Panc1 (cell line): ENCODE measurements at regions not wholly inside any gene's neighbourhood (a gene's known extent, or its start where the extent isn't known, plus 50 kb on each side); places are given as distances from the start of the nearest gene placed in this dataset.

Experiments used
- ATAC-seq: fragments of 200-7000 bp; cut with Tn5 transposase; 2 replicates; pipeline ENCODE4 v1.9.1; 2020; ENCODE audit warnings: mild to moderate bottlenecking, moderate library complexity
- BruUV-seq: library from RNA; stranded (reverse); fragments of 400-500 nt; replicated peaks from 2 replicates; lab custom pipeline; 2021; lab: Mats Ljungman, UMichigan
- CTCF ChIA-PET: fragments of 300-600 bp; sonication (Branson Sonifier 250); formaldehyde crosslinking; loops from one replicate; lab custom pipeline; 2022; ENCODE audit warnings: antibody characterized with exemption; lab: Charles Lee
- POLR2A ChIA-PET: fragments of 300-600 bp; sonication (Branson Sonifier 250); formaldehyde crosslinking; loops from one replicate; lab custom pipeline; 2022; ENCODE audit warnings: antibody characterized with exemption; lab: Charles Lee
- DNase-seq: peaks from one replicate; pipeline ENCODE4 v3.0.0-alpha.2; 2010; ENCODE audit warnings: low read depth, low spot score
- H3K27ac ChIP-seq: 2 replicates; pipeline ENCODE4 v1.5.1; 2011; ENCODE audit warnings: mild to moderate bottlenecking, low read length, inconsistent platforms
- H3K27me3 ChIP-seq: fragments of 200-500 bp; sonication (Bioruptor generic); 2 replicates; pipeline ENCODE4 v1.6.0; 2014; ENCODE audit warnings: low read length, inconsistent platforms; ENCODE audit not compliant: control insufficient read depth, insufficient read depth
- H3K36me3 ChIP-seq: fragments of 200-500 bp; sonication (Bioruptor generic); 2 replicates; pipeline ENCODE4 v1.5.1; 2014; ENCODE audit warnings: inconsistent platforms, mild to moderate bottlenecking, low read length, moderate library complexity; ENCODE audit not compliant: control insufficient read depth, insufficient read depth
- H3K4me1 ChIP-seq: 2 replicates; pipeline ENCODE4 v1.5.1; 2011; ENCODE audit warnings: inconsistent platforms, mild to moderate bottlenecking, low read length, moderate library complexity; ENCODE audit not compliant: control insufficient read depth, insufficient read depth
- H3K4me3 ChIP-seq, 2 experiments: 2 replicates each; pipeline ENCODE4 v1.5.1; 2011 to 2012; ENCODE audit warnings: low read depth in 2 of 2, low read length in 2 of 2, mild to moderate bottlenecking in 2 of 2, inconsistent platforms in 1 of 2, moderate library complexity in 1 of 2
- H3K9me3 ChIP-seq: fragments of 200-500 bp; sonication (Bioruptor generic); 2 replicates; pipeline ENCODE4 v1.5.1; 2014; ENCODE audit warnings: low read depth, mild to moderate bottlenecking, inconsistent platforms, low read length, moderate library complexity; ENCODE audit not compliant: control insufficient read depth, insufficient read depth
- CTCF ChIP-seq: fragments of 450-650 bp; IDR thresholded peaks from 2 replicates; pipeline ENCODE4 v1.5.1; 2017; ENCODE audit warnings: mild to moderate bottlenecking
- POLR2AphosphoS5 ChIP-seq: IDR thresholded peaks from 2 replicates; pipeline ENCODE4 v1.6.1; 2012; ENCODE audit warnings: mild to moderate bottlenecking, low read depth, low read length, moderate library complexity
- REST ChIP-seq, 2 experiments: IDR thresholded peaks; 2 replicates each; pipeline ENCODE4 v1.6.1; 2011 to 2012; ENCODE audit warnings: low read depth in 2 of 2, control low read depth in 1 of 2, low read length in 1 of 2, mild to moderate bottlenecking in 1 of 2, moderate library complexity in 1 of 2; ENCODE audit not compliant: insufficient read depth in 1 of 2
- SIN3A ChIP-seq: IDR thresholded peaks from 2 replicates; pipeline ENCODE4 v1.6.1; 2012; ENCODE audit warnings: low read depth, mild to moderate bottlenecking, low read length, moderate library complexity, borderline replicate concordance; ENCODE audit not compliant: insufficient read depth
- TCF7L2 ChIP-seq: IDR thresholded peaks from 2 replicates; pipeline ENCODE4 v1.6.1; 2011; ENCODE audit warnings: mild to moderate bottlenecking, low read depth, low read length, inconsistent platforms
- in situ Hi-C: cut with HindIII; loops from 2 replicates; pipeline ENCODE4 v1.10.0; 2016; ENCODE audit warnings: low sequenced_read_pairs, low pct_unique_long_range_greater_than_20kb
- intact Hi-C: fragments of 100-400 bp; cut with micrococcal nuclease; formaldehyde crosslinking; loops from one replicate; pipeline ENCODE4 v1.10.0; 2022; ENCODE audit not compliant: unreplicated experiment

DNA sequence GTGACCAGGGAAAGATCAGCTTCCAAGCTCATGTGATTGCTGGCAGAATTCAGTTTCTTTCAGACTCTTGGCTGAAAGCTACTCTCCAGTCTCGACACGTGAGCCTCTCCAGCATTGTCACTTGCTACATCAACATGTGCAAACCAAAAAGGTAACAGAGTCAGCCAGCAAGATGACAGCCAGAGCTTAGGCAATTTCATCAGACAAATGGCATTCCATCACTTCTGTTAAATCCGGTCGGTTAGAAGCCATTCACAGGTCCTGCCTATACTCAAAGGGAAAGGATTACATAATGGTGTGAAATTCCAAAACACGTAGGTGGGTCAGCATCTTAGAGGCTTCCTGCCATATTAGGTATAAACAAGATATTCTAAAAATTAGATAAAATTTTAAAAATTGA is 700.9 kb downstream of the AACS start:
- intact Hi-C loops, result no loop called here
- no TSS peak for BruUV-seq
- ATAC-seq, result no peak

DNA sequence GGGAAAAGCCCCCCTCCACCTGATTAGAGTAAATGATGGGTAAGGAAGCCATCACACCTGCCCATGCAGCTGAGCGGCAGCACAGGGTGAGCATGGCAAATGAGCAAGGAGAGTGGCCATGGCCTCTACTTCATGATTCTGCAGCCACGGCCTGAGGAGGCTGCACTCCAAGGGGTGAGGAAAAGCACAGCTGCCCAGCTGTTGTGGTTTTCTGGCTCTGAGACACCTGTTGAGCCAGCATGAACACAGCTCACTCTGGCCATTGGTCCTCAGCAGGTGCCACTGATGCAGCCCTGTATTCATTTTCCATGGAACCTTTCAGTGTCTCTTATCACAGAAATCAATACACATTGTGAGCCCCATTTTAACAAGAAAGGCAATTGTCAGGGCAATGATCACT is 707.2 kb downstream of the AACS start:
- no TSS peak for BruUV-seq
- POLR2A ChIA-PET, result no interaction called here
- Histone ChIP-seq H3K4me3 (no peak overlapping the region), H3K9me3 (no peaks in the 10 kb centered on the region; the same call in 1 of the 2 replicates), H3K27me3 (no peaks in the 10 kb centered on the region), H3K4me1 (no peaks in the 10 kb centered on the region), H3K36me3 (no peaks in the 10 kb centered on the region), H3K27ac (no peak overlapping the region)
- ATAC-seq, result no peak
- CTCF ChIA-PET, result no interaction called here
- no peak for DNase-seq
- in situ Hi-C loops (no loop called here), intact Hi-C loops (no loop called here)
- TF ChIP-seq SIN3A (no peak), TCF7L2 (no peak), POLR2AphosphoS5 (no peak), REST (IDR thresholded peaks at IDR 0.05; ENCODE audit: insufficient read depth in 1 of 2, low read depth in 2 of 2, low read length in 1 of 2) (no peak), CTCF (no peak)

More for the DNA sequence above, 700.9 kb downstream of the AACS start:
- in situ Hi-C loops, result no loop called here
- Histone ChIP-seq H3K27ac (no peak overlapping the region), H3K36me3 (no peaks in the 10 kb centered on the region), H3K4me1 (no peaks in the 10 kb centered on the region), H3K4me3 (no peak overlapping the region), H3K9me3 (no peaks in the 10 kb centered on the region), H3K27me3 (no peaks in the 10 kb centered on the region)
- TF ChIP-seq REST (IDR thresholded peaks at IDR 0.05; ENCODE audit: insufficient read depth in 1 of 2, low read depth in 2 of 2, low read length in 1 of 2) (no peak), SIN3A (no peak), POLR2AphosphoS5 (no peak), TCF7L2 (no peak), CTCF (no peak)
- CTCF ChIA-PET, result no interaction called here
- POLR2A ChIA-PET, result no interaction called here
- no peak for DNase-seq
